Naive thymus-derived CD8-positive, alpha-beta T cell (primary cell): ENCODE measurements at regions not wholly inside any gene's neighbourhood (a gene's known extent, or its start where the extent isn't known, plus 50 kb on each side); places are given as distances from the start of the nearest gene placed in this dataset.

Experiments used
- ATAC-seq, 2 donors: fragments of 150-1000 bp; cut with Tn5 transposase in 1 of 2; sonication (Bioruptor Pico), chemical (Tn5 transposase) in 1 of 2; 1 replicate in 1 of 2; 2 replicates in 1 of 2; pipeline ENCODE4 v1.10.0; 2021; ENCODE audit warnings: mild to moderate bottlenecking in 2 of 2, moderate library complexity in 2 of 2
- POLR2A ChIA-PET: fragments of 350-600 bp; sonication (Branson Sonifier 250); formaldehyde crosslinking; loops from one replicate; lab custom pipeline; 2021; ENCODE audit warnings: antibody characterized with exemption; lab: Charles Lee
- DNase-seq, 10 donors: peaks; one replicate each; pipeline versions ENCODE4 v3.0.0 to v3.0.0-alpha.2; 2020 to 2022
- H3K27ac Mint-ChIP-seq, 10 donors: one replicate each; pipeline ENCODE4 v1.8.0; 2020 to 2022; ENCODE audit warnings: mild to moderate bottlenecking in 10 of 10, mixed read lengths in 10 of 10, moderate library complexity in 4 of 10, inconsistent platforms in 1 of 10
- H3K27me3 Mint-ChIP-seq, 5 donors: one replicate each; pipeline ENCODE4 v1.8.0; 2021 to 2022; ENCODE audit warnings: mixed read lengths in 5 of 5
- H3K36me3 Mint-ChIP-seq, 3 donors: one replicate each; pipeline ENCODE4 v1.8.0; 2020 to 2022; ENCODE audit warnings: mixed read lengths in 3 of 3, mild to moderate bottlenecking in 2 of 3, inconsistent platforms in 1 of 3
- H3K4me1 Mint-ChIP-seq, 4 donors: one replicate each; pipeline ENCODE4 v1.8.0; 2021 to 2022; ENCODE audit warnings: mixed read lengths in 4 of 4
- H3K4me3 Mint-ChIP-seq, 10 donors: one replicate each; pipeline ENCODE4 v1.8.0; 2020 to 2022; ENCODE audit warnings: mild to moderate bottlenecking in 10 of 10, mixed read lengths in 10 of 10, moderate library complexity in 6 of 10, inconsistent platforms in 1 of 10
- H3K9me3 Mint-ChIP-seq, 9 donors: one replicate each; pipeline ENCODE4 v1.8.0; 2020 to 2022; ENCODE audit warnings: mixed read lengths in 9 of 9, mild to moderate bottlenecking in 3 of 9, inconsistent platforms in 1 of 9, moderate library complexity in 1 of 9

GRCh38 chr15:25972141-25972675 is 109.1 kb upstream of the ATP10A start:
- POLR2A ChIA-PET, result no interaction called here
- DNase-seq (no peak), ATAC-seq (no peak)
- no peaks in the 10 kb centered on the region for H3K9me3 Mint-ChIP-seq
- no peak overlapping the region for H3K4me3 Mint-ChIP-seq
- H3K27me3 Mint-ChIP-seq, result peaks cover 1 to 17% (median 4%) of the 10 kb centered on the region in 5 donors
- no peaks in the 10 kb centered on the region for H3K4me1 Mint-ChIP-seq
- H3K36me3 Mint-ChIP-seq, result no peaks in the 10 kb centered on the region
- no peak overlapping the region for H3K27ac Mint-ChIP-seq

DNA sequence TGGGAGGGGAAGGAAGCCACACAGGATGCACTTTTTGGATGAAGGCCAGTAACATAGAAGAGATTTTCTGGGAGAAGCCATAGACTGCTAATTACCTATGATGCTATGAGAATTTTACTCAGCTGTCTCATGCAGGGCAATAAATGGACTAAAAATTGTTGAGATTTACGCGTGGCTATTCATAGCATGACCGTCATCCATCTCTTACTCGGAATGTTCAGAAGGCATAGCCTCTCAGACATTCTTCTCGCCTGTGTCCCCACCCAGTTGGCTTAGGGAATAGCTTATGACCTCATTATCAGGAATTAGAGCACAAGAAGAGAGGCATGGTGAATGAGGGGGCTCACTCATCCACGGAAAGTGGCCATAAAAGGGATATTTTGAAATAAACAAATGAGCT is 107.9 kb upstream of the ATP10A start:
- no peak overlapping the region for H3K4me3 Mint-ChIP-seq
- peaks cover 2 to 17% (median 4%) of the 10 kb centered on the region in 5 donors for H3K27me3 Mint-ChIP-seq
- H3K9me3 Mint-ChIP-seq, result no peaks in the 10 kb centered on the region
- H3K4me1 Mint-ChIP-seq, result no peaks in the 10 kb centered on the region
- DNase-seq (no peak), ATAC-seq (no peak)
- H3K36me3 Mint-ChIP-seq, result no peaks in the 10 kb centered on the region
- no peak overlapping the region for H3K27ac Mint-ChIP-seq
- POLR2A ChIA-PET, result interaction anchor here (0.6 kb wide), 1 partner anchor 111 kb away, joined by 3 read pairs; no protein-coding TSS in a partner anchor

DNA sequence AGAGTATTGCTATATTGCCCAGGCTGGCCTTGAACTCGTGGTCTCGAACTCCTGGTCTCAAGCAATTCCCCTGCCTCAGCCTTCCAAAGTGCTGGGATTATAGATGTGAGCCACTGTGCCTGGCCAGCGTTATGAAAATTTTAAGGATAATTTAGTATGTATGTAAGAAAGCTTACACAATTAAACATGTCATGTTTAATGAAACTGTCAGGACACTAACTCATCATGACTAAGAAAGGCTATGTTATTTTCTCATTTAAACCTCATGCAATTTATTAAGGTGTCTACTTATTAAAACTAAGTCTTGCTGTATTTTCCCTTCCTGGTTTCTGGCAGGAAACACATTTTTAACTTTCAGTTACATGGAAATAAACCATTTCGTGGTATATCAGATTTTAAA is 106.8 kb upstream of the ATP10A start:
- DNase-seq (no peak), ATAC-seq (no peak)
- Mint-ChIP-seq H3K36me3 (no peaks in the 10 kb centered on the region), H3K9me3 (no peaks in the 10 kb centered on the region), H3K4me3 (no peak overlapping the region), H3K27me3 (peaks cover 3 to 17% (median 4%) of the 10 kb centered on the region in 5 donors), H3K27ac (no peak overlapping the region), H3K4me1 (no peaks in the 10 kb centered on the region)
- POLR2A ChIA-PET, result no interaction called here

- ATAC-seq, result no peak
- Mint-ChIP-seq H3K27me3 (peaks cover 0 to 17% (median 3%) of the 10 kb centered on the region in 5 donors), H3K4me1 (no peaks in the 10 kb centered on the region), H3K27ac (no peak overlapping the region), H3K36me3 (no peaks in the 10 kb centered on the region), H3K9me3 (peaks cover 0 to 5% (median 0%) of the 10 kb centered on the region in 9 donors), H3K4me3 (no peak overlapping the region)
- POLR2A ChIA-PET, result no interaction called here
- no peak for DNase-seq
Observed at GRCh38 chr15:25967116-25967515, 104.0 kb upstream of the ATP10A start.

GRCh38 chr15:25965326-25965725 is 102.2 kb upstream of the ATP10A start:
- Mint-ChIP-seq H3K36me3 (no peaks in the 10 kb centered on the region), H3K9me3 (peaks cover 0 to 6% (median 0%) of the 10 kb centered on the region in 9 donors), H3K27me3 (peaks cover 0 to 7% (median 4%) of the 10 kb centered on the region in 5 donors), H3K4me1 (no peaks in the 10 kb centered on the region), H3K27ac (no peak overlapping the region), H3K4me3 (no peak overlapping the region)
- no peak for ATAC-seq
- POLR2A ChIA-PET, result no interaction called here
- DNase-seq, result no peak

DNA sequence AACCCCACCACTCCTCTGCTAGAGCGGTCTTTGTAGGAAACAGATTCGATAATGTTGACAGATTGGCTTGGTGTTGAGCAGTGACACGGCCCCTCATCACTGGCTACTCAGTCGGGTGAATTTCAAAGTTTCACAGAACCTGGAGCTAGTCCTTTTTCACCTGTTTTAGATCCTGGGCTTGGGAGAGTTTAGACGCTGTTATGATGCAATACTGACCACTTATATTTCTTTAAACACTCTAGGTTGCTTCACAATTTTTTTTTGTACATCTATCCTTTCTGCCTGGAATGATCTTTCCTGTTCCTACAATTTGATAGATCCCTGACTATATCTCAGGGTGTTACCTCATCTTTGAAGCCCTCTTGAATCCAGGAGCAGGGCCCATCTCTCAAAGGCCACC is 97.1 kb upstream of the ATP10A start:
- Mint-ChIP-seq H3K9me3 (peaks cover 0 to 6% (median 0%) of the 10 kb centered on the region in 9 donors), H3K4me1 (no peaks in the 10 kb centered on the region), H3K36me3 (no peaks in the 10 kb centered on the region), H3K27ac (peak overlapping the region in 1 of 10 donors; percentile 18), H3K27me3 (peaks cover 6 to 11% (median 10%) of the 10 kb centered on the region in 5 donors), H3K4me3 (no peak overlapping the region)
- POLR2A ChIA-PET, result no interaction called here
- no peak for DNase-seq
- no peak for ATAC-seq

- POLR2A ChIA-PET, result no interaction called here
- peaks cover 0 to 8% (median 0%) of the 10 kb centered on the region in 3 donors for H3K36me3 Mint-ChIP-seq
- H3K27ac Mint-ChIP-seq, result no peak overlapping the region
- no peak for ATAC-seq
- no peaks in the 10 kb centered on the region for H3K4me1 Mint-ChIP-seq
- DNase-seq, result no peak
- peaks cover 6 to 12% (median 10%) of the 10 kb centered on the region in 5 donors for H3K27me3 Mint-ChIP-seq
- peaks cover 0 to 15% (median 0%) of the 10 kb centered on the region in 9 donors for H3K9me3 Mint-ChIP-seq
- no peak overlapping the region for H3K4me3 Mint-ChIP-seq
Observed at GRCh38 chr15:25959100-25959499, 96.0 kb upstream of the ATP10A start.

DNA sequence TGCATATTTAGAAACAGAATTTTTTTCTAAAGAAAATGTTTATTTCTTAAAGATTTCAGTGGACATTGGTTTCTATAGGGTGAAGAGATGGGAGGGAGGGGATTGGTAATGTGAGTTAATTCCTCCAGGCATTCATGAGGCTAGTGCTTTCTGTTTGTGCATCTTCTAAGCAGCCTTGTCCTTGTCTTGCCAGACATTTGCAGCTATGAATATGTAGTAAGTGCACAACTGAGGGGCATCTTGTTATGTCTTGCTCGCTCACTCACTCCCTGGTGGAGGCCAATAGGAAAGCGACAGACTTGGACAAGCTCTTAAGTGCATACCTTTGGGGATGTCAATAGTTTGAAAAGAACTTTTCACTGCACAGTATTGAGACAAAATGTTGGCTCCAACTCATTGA is 92.5 kb upstream of the ATP10A start:
- POLR2A ChIA-PET, result no interaction called here
- peaks cover 5 to 17% (median 10%) of the 10 kb centered on the region in 5 donors for H3K27me3 Mint-ChIP-seq
- no peak overlapping the region for H3K27ac Mint-ChIP-seq
- H3K36me3 Mint-ChIP-seq, result peaks cover 3 to 20% (median 7%) of the 10 kb centered on the region in 3 donors
- H3K9me3 Mint-ChIP-seq, result peaks cover 5 to 32% (median 17%) of the 10 kb centered on the region in 9 donors
- DNase-seq (no peak), ATAC-seq (no peak)
- H3K4me3 Mint-ChIP-seq, result no peak overlapping the region
- peaks cover 0 to 2% (median 0%) of the 10 kb centered on the region in 4 donors for H3K4me1 Mint-ChIP-seq

- H3K4me3 Mint-ChIP-seq, result no peak overlapping the region
- peaks cover 3 to 20% (median 7%) of the 10 kb centered on the region in 3 donors for H3K36me3 Mint-ChIP-seq
- POLR2A ChIA-PET, result no interaction called here
- peaks cover 0 to 2% (median 0%) of the 10 kb centered on the region in 4 donors for H3K4me1 Mint-ChIP-seq
- DNase-seq, result no peak
- peaks cover 0 to 12% (median 4%) of the 10 kb centered on the region in 5 donors for H3K27me3 Mint-ChIP-seq
- ATAC-seq, result no peak
- H3K27ac Mint-ChIP-seq, result no peak overlapping the region
- H3K9me3 Mint-ChIP-seq, result peaks cover 5 to 32% (median 17%) of the 10 kb centered on the region in 9 donors
Observed at GRCh38 chr15:25954398-25954797, 91.3 kb upstream of the ATP10A start.

GRCh38 chr15:25950014-25950413 is 86.9 kb upstream of the ATP10A start:
- Mint-ChIP-seq H3K36me3 (peaks cover 3 to 20% (median 7%) of the 10 kb centered on the region in 3 donors), H3K9me3 (peaks cover 5 to 32% (median 17%) of the 10 kb centered on the region in 9 donors), H3K4me3 (no peak overlapping the region), H3K27me3 (peaks cover 0 to 6% (median 0%) of the 10 kb centered on the region in 5 donors), H3K27ac (no peak overlapping the region), H3K4me1 (peaks cover 0 to 3% (median 2%) of the 10 kb centered on the region in 4 donors)
- DNase-seq, result no peak
- no peak for ATAC-seq
- POLR2A ChIA-PET, result no interaction called here

- no peak overlapping the region for H3K4me3 Mint-ChIP-seq
- peak overlapping the region in 2 of 10 donors; percentile 7 to 48 for H3K27ac Mint-ChIP-seq
- H3K36me3 Mint-ChIP-seq, result peaks cover 0 to 6% (median 0%) of the 10 kb centered on the region in 3 donors
- peaks cover 0 to 2% (median 0%) of the 10 kb centered on the region in 5 donors for H3K27me3 Mint-ChIP-seq
- DNase-seq, result no peak
- peaks cover 0 to 3% (median 2%) of the 10 kb centered on the region in 4 donors for H3K4me1 Mint-ChIP-seq
- POLR2A ChIA-PET, result no interaction called here
- no peak for ATAC-seq
- H3K9me3 Mint-ChIP-seq, result peaks cover under 1 to 11% (median 6%) of the 10 kb centered on the region in 9 donors
Observed at GRCh38 chr15:25947323-25948314, 84.5 kb upstream of the ATP10A start.

- no peaks in the 10 kb centered on the region for H3K27me3 Mint-ChIP-seq
- no peaks in the 10 kb centered on the region for H3K36me3 Mint-ChIP-seq
- H3K4me3 Mint-ChIP-seq, result no peak overlapping the region
- peaks cover 0 to 4% (median 0%) of the 10 kb centered on the region in 9 donors for H3K9me3 Mint-ChIP-seq
- no peak for DNase-seq
- POLR2A ChIA-PET, result no interaction called here
- ATAC-seq, result no peak
- H3K27ac Mint-ChIP-seq, result no peak overlapping the region
- peaks cover 0 to 2% (median 1%) of the 10 kb centered on the region in 4 donors for H3K4me1 Mint-ChIP-seq
Observed at GRCh38 chr15:25946241-25946805, 83.2 kb upstream of the ATP10A start.
